ENCODE measurements at regions not wholly inside any gene's neighbourhood (a gene's known extent, or its start where the extent isn't known, plus 50 kb on each side); places are given as distances from the start of the nearest gene placed in this dataset.

- no peak for TF ChIP-seq CTCF (conservative IDR thresholded peaks at IDR 0.05)
- TF ChIP-seq ZFX (IDR thresholded peaks at IDR 0.05) = no peak
These were observed 72.6 kb upstream of the GALNT9 start for GRCh38 chr12:132401982-132402381.

Measured in C4-2B (cell line).